NOMO-1 treated with dmso at 0.1 percent for 144 hours (cell line): ENCODE measurements at regions not wholly inside any gene's neighbourhood (a gene's known extent, or its start where the extent isn't known, plus 50 kb on each side); places are given as distances from the start of the nearest gene placed in this dataset.
"Not testable (repeated sequence)": the region's sequence is repeated elsewhere in the genome, so short reads cannot be mapped to it uniquely, and the experiment has no call there.

Experiments used
- DNase-seq: peaks from one replicate; lab custom pipeline; 2025; ENCODE audit not compliant: unreplicated experiment; lab: John Stamatoyannopoulos, UW

- no peak for DNase-seq
These were observed 202.9 kb downstream of the USP25 start for GRCh38 chr21:15932726-15933125.

DNA sequence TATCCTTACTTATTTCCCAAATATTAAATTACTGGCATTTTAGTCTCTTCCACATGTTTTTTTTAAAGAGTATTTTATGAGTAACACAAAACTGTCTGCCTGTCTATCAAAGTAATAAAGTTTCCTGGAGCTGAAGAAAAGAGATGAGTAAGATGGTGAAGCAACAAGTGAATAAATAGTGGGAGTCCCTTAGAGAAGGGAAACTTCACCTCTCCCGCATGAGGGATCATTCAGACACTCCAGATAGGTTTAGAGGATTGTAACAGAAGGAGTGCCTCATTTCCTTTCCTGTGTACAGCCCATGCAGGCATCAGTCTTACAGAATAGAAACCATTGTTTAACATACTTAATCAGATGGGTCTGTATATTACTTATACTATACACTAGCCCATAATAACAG, 205.7 kb downstream of the USP25 start:
- DNase-seq: no peak

DNA sequence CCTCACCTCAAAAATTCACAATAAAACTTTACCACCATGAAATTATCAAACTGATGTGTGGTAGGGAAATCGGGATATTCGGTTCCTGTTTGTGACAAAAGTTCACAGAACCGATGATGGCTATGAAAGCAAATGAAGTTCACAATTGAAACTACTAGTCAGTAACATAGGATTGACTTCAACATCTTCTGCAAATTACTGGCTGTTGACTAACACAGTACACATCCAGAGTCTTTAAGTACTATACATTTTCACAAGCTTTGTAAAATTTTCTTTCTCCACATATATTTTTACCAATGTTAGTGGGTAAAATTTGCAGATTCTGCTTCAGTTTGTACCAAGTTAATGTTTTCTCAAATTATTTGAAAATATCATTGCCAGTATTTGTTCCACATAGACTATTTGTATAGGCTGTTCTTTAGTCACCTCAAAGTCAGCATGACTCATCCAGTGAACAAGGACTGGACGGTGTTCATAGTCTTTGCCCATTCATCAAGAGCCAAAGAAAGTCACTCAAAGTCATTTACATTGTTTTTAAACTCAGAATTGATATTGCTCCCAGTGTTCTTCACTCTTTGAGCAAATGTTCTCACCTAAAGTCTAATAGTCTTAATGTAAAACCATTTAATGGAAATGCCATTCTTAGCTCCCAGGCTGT, 213.4 kb downstream of the USP25 start:
- no peak for DNase-seq

GRCh38 chr21:15947677-15948076, 217.9 kb downstream of the USP25 start:
- no peak for DNase-seq

GRCh38 chr21:15953551-15954116, 223.9 kb downstream of the USP25 start:
- no peak for DNase-seq

DNA sequence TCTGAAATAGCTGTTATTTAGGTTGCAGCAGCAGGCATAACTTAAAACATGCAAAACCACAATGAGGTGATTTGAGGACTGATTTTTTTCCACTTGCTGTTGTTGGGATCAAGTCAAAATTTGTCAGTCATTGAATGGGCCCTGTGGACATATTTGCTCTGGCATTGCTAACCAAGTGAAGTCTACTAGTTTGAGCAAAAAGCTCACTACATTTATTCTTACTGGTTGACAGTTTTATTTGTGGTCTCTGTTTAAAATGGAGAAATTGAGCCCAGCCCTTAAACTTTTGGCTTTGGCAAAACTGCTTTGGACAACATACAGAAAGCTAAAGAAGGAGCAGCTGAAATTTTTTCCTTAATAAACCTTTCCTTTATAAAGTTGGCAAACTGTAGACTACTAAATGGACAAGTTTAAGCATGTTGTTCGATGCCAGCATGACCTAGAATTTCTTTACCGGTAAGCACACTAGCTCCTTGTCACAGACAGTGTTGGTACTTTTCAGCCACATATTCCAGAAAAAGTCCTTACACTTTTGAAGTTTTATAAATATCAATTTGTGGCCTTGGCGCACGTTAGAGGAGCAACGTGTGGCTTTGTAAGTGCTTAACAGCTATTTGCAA, 234.6 kb downstream of the USP25 start:
- no peak for DNase-seq

- no peak for DNase-seq
These were observed 236.4 kb downstream of the USP25 start for GRCh38 chr21:15966231-15966630.

- DNase-seq: no peak
These were observed 236.9 kb downstream of the USP25 start for GRCh38 chr21:15966651-15967050.

DNA sequence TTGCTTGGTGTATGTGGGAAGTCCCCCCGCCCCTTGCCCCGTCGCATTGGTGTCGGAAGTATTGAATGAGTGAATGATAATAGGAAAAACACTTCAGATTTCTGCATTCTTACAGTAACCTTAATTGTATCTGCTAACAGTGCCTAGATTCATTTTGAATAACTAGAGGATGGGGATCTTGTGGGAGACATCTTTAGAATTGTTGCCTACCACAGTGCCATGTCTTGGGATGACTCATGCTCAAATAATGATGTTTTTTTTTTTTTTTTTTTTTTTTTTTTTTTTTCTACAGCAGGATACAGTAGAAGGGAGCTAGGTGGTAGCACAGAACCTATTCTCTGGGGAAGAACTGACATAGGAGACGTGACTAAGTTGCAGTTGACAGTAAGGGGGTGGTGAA, 237.9 kb downstream of the USP25 start:
- no peak for DNase-seq

- DNase-seq: no peak
These were observed 239.1 kb downstream of the USP25 start for GRCh38 chr21:15968776-15969310.

GRCh38 chr21:15976807-15977206, 247.0 kb downstream of the USP25 start:
- DNase-seq: no peak

- DNase-seq: no peak
These were observed 248.5 kb downstream of the USP25 start for GRCh38 chr21:15978215-15978738.

DNA sequence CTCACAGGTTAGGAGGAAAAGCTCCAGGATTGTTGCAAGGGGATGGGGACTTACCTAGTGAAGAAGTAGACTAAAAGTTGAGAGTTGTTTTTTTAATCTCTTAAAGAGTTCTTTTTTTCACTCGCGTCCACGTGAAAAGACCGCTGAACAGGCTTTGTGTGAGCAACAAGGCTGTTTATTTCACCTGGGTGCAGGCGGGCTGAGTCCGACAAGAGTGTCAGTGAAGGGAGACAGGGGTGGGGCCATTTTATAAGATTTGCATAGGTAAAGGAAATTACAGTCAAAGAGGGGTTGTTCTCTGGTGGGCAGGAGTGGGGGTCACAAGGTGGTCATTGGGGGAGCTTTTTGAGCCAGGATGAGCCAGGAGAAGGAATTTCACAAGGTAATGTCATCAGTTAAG, 249.7 kb downstream of the USP25 start:
- not testable (repeated sequence) for DNase-seq

GRCh38 chr21:15986277-15986676, 256.5 kb downstream of the USP25 start:
- DNase-seq: no peak

DNA sequence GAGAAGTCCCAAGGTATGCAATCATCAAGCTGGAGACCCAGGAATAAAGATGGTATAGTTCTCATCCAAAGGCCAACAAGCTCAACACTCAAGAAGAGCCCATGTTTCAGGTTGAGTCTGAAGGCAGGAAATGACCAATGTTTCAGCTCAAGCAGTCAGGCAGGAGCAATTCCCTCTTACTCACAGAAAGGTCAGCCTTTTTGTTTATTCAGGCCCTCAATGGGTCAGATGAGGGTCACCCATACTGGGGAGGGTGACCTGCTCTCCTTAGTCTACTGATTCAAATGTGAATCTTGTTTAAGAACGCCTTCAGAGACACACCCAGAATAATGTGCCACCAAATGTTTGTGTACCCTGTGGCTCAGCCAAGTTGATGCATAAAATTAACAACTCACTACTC, 262.4 kb downstream of the USP25 start:
- no peak for DNase-seq

DNA sequence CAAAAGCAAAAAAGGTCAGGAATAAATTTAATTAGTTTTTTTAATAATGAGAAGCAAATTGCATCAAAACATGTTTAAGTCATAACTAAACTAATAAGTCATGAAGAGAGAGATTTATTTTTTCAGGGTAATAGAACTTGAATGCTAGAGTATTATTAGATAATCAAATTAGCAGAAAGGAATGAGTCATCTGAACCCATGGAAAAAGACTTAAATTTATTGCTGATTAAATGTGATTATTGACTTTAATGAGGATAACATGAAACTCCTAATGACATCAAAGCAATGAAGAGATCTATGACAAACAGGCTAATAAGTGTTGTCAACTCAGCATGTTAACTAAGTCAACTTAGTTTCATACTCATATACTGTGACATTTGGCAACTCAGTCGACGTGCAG, 264.2 kb downstream of the USP25 start:
- no peak for DNase-seq

DNA sequence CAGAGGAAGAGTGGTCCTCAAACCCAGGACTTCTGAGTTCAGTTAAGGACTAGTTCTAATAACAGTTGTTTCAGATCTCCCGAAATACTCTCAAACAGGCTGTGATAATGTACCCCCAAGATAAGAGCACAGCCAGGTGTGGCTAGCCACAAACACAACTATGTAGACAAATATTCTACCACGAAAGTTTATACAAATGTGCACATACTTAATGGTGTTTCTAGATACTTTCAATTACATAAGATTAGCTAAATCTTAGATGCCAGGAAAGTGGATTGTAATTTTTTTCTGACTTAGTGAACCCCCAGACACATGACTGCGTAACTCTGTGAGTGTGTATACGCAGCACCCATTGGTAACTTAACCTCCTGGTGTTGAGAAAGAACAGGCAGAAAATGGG, 270.0 kb downstream of the USP25 start:
- DNase-seq: no peak

DNA sequence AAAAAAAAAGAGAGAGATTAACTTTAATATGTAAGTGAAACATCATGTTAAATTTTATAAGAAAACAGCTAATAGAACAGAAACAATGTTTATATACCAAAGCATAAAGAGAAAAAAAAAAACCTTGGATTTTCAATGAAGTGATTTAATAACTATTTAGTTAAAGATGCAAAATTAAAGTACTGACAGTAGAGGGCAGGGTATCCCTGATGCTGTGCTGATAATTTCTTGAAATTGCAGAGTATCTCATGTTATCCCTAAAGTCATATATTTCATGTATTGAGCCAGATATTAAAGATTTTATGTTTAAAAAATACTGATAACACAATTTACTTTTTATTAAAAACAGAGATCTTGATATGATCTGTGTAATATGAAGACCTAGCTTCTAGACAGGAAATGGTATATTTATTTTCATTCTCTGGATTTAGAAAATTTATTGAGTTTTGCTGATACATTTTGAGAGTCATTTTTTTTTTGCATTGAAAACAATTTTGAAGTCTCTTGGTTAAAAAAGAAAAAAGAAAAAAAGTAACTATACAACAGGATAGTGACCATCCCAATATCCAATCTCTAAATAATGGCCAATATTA, 273.2 kb downstream of the USP25 start:
- DNase-seq: no peak

GRCh38 chr21:16004086-16004485, 274.3 kb downstream of the USP25 start:
- DNase-seq: no peak

- no peak for DNase-seq
These were observed 274.7 kb downstream of the USP25 start for GRCh38 chr21:16004523-16004922.

GRCh38 chr21:16005996-16006395, 276.2 kb downstream of the USP25 start:
- DNase-seq: no peak

DNA sequence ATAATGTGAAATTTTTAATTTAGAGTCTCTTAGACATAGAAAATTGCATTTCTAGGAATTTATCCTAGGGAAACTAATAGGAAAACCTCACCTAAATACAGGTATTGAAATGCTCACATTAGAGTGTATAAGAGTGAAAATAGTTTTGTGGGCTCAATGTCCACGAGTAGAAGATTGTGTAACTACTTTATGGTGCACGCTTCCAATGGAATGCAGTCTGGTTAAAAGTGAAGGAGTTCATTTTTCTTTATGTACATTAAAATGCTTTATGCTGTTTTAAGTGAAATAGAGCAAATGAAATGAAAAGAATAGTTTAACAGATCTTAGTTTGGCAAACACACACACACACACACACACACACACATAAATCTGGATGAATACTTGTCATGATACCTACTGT, 278.2 kb downstream of the USP25 start:
- DNase-seq: no peak
